HG03571 (cell line): ENCODE measurements at regions not wholly inside any gene's neighbourhood (a gene's known extent, or its start where the extent isn't known, plus 50 kb on each side); places are given as distances from the start of the nearest gene placed in this dataset.

ENCODE experiments used
- ATAC-seq: cut with Tn5 transposase; IDR thresholded peaks from one replicate; pipeline ENCODE4 v1.9.1; 2021; ENCODE audit not compliant: unreplicated experiment

- ATAC-seq = no peak
These were observed 329.3 kb downstream of the ACTL7B start for GRCh38 chr9:108526518-108526917.

GRCh38 chr9:108525186-108525585 is 330.6 kb downstream of the ACTL7B start:
- ATAC-seq = no peak

- ATAC-seq = no peak
These were observed 334.7 kb downstream of the ACTL7B start for GRCh38 chr9:108521063-108521590.

GRCh38 chr9:108519437-108519836 is 336.3 kb downstream of the ACTL7B start:
- ATAC-seq = no peak

GRCh38 chr9:108517651-108518365 is 338.0 kb downstream of the ACTL7B start:
- ATAC-seq = no peak

- no peak for ATAC-seq
These were observed 339.4 kb downstream of the ACTL7B start for GRCh38 chr9:108516391-108516790.

- no peak for ATAC-seq
These were observed 339.9 kb downstream of the ACTL7B start for GRCh38 chr9:108515856-108516255.

- no peak for ATAC-seq
These were observed 343.2 kb downstream of the ACTL7B start for GRCh38 chr9:108512426-108513173.

- no peak for ATAC-seq
These were observed 344.5 kb downstream of the ACTL7B start for GRCh38 chr9:108511307-108511706.

- ATAC-seq = no peak
These were observed 358.9 kb downstream of the ACTL7B start for GRCh38 chr9:108496846-108497245.

- ATAC-seq = no peak
These were observed 366.2 kb downstream of the ACTL7B start for GRCh38 chr9:108489567-108489966.

- ATAC-seq = no peak
These were observed 369.0 kb downstream of the ACTL7B start for GRCh38 chr9:108486831-108487230.

- ATAC-seq = no peak
These were observed 371.3 kb downstream of the ACTL7B start for GRCh38 chr9:108484468-108484867.

- ATAC-seq = no peak
These were observed 372.1 kb downstream of the ACTL7B start for GRCh38 chr9:108483676-108484075.

GRCh38 chr9:108479989-108480652 is 375.7 kb downstream of the ACTL7B start:
- ATAC-seq = no peak

GRCh38 chr9:108478431-108479332 is 377.1 kb downstream of the ACTL7B start:
- ATAC-seq = no peak

- no peak for ATAC-seq
These were observed 378.2 kb downstream of the ACTL7B start for GRCh38 chr9:108477529-108478006.

GRCh38 chr9:108476574-108476973 is 379.2 kb downstream of the ACTL7B start:
- ATAC-seq = no peak

- no peak for ATAC-seq
These were observed 380.0 kb downstream of the ACTL7B start for GRCh38 chr9:108475813-108476212.

- no peak for ATAC-seq
These were observed 381.4 kb downstream of the ACTL7B start for GRCh38 chr9:108474356-108474755.
